Memory B cell (primary cell): ENCODE measurements at regions not wholly inside any gene's neighbourhood (a gene's known extent, or its start where the extent isn't known, plus 50 kb on each side); places are given as distances from the start of the nearest gene placed in this dataset.
"Not testable (repeated sequence)": the region's sequence is repeated elsewhere in the genome, so short reads cannot be mapped to it uniquely, and the experiment has no call there.

ENCODE experiments used
- ATAC-seq: fragments of 150-1000 bp; cut with Tn5 transposase; 2 replicates; pipeline ENCODE4 v1.10.0; 2021; ENCODE audit warnings: low read depth, mild to moderate bottlenecking, moderate library complexity
- DNase-seq, 2 donors: peaks; one replicate each; pipeline ENCODE4 v3.0.0; 2022; ENCODE audit warnings: low spot score in 2 of 2
- H3K27ac Mint-ChIP-seq: one replicate; pipeline ENCODE4 v1.8.0; 2022; ENCODE audit warnings: mild to moderate bottlenecking, moderate library complexity, mixed read lengths
- H3K27me3 Mint-ChIP-seq: one replicate; pipeline ENCODE4 v1.8.0; 2022; ENCODE audit warnings: mixed read lengths
- H3K36me3 Mint-ChIP-seq: one replicate; pipeline ENCODE4 v1.8.0; 2022; ENCODE audit warnings: mild to moderate bottlenecking, mixed read lengths
- H3K4me1 Mint-ChIP-seq: one replicate; pipeline ENCODE4 v1.8.0; 2022; ENCODE audit warnings: mixed read lengths
- H3K4me3 Mint-ChIP-seq: one replicate; pipeline ENCODE4 v1.8.0; 2022; ENCODE audit warnings: mild to moderate bottlenecking, moderate library complexity, mixed read lengths
- H3K9me3 Mint-ChIP-seq: one replicate; pipeline ENCODE4 v1.8.0; 2022; ENCODE audit warnings: mixed read lengths

- Mint-ChIP-seq H3K9me3 (peaks cover 4% of the 10 kb centered on the region), H3K36me3 (no peaks in the 10 kb centered on the region), H3K27ac (no peak overlapping the region), H3K27me3 (no peaks in the 10 kb centered on the region), H3K4me3 (no peak overlapping the region), H3K4me1 (no peaks in the 10 kb centered on the region)
- no peak for DNase-seq
- no peak for ATAC-seq
Measured at GRCh38 chr14:82987502-82988124, 1454.0 kb upstream of the SEL1L start.

GRCh38 chr14:82994547-82994946 lies 1460.9 kb upstream of the SEL1L start:
- H3K9me3 Mint-ChIP-seq, H3K27ac Mint-ChIP-seq, H3K36me3 Mint-ChIP-seq, H3K4me3 Mint-ChIP-seq, DNase-seq, ATAC-seq, H3K27me3 Mint-ChIP-seq, H3K4me1 Mint-ChIP-seq: not testable (repeated sequence)

GRCh38 chr14:82999802-83000201 lies 1466.1 kb upstream of the SEL1L start:
- ATAC-seq (no peak), DNase-seq (no peak)
- Mint-ChIP-seq H3K27ac (no peak overlapping the region), H3K4me3 (no peak overlapping the region), H3K36me3 (no peaks in the 10 kb centered on the region), H3K4me1 (no peaks in the 10 kb centered on the region), H3K27me3 (no peaks in the 10 kb centered on the region), H3K9me3 (peaks cover 6% of the 10 kb centered on the region)

- H3K36me3 Mint-ChIP-seq: no peaks in the 10 kb centered on the region
- no peak for ATAC-seq
- peaks cover 10% of the 10 kb centered on the region for H3K9me3 Mint-ChIP-seq
Measured at GRCh38 chr14:83004456-83005006, 1470.9 kb upstream of the SEL1L start.

GRCh38 chr14:83006121-83006670 lies 1472.5 kb upstream of the SEL1L start:
- no peaks in the 10 kb centered on the region for H3K27me3 Mint-ChIP-seq
- DNase-seq: no peak
- peaks cover 11% of the 10 kb centered on the region for H3K9me3 Mint-ChIP-seq
- H3K27ac Mint-ChIP-seq: no peak overlapping the region
- no peaks in the 10 kb centered on the region for H3K4me1 Mint-ChIP-seq
- H3K4me3 Mint-ChIP-seq: no peak overlapping the region
- H3K36me3 Mint-ChIP-seq: no peaks in the 10 kb centered on the region
- ATAC-seq: no peak

More at GRCh38 chr14:83004456-83005006, 1470.9 kb upstream of the SEL1L start:
- DNase-seq: no peak
- H3K4me1 Mint-ChIP-seq: no peaks in the 10 kb centered on the region
- no peak overlapping the region for H3K27ac Mint-ChIP-seq
- H3K27me3 Mint-ChIP-seq: no peaks in the 10 kb centered on the region
- H3K4me3 Mint-ChIP-seq: no peak overlapping the region

GRCh38 chr14:83007052-83007451 lies 1473.4 kb upstream of the SEL1L start:
- ATAC-seq, H3K27ac Mint-ChIP-seq, H3K4me1 Mint-ChIP-seq, H3K4me3 Mint-ChIP-seq, DNase-seq, H3K36me3 Mint-ChIP-seq, H3K27me3 Mint-ChIP-seq: not testable (repeated sequence)
- H3K9me3 Mint-ChIP-seq: peaks cover 11% of the 10 kb centered on the region

- Mint-ChIP-seq H3K4me3 (no peak overlapping the region), H3K27me3 (no peaks in the 10 kb centered on the region), H3K36me3 (no peaks in the 10 kb centered on the region), H3K27ac (no peak overlapping the region), H3K4me1 (no peaks in the 10 kb centered on the region), H3K9me3 (peaks cover 11% of the 10 kb centered on the region)
- DNase-seq (no peak), ATAC-seq (no peak)
Measured at GRCh38 chr14:83007641-83008225, 1474.1 kb upstream of the SEL1L start.

GRCh38 chr14:83017296-83017695 lies 1483.6 kb upstream of the SEL1L start:
- H3K4me3 Mint-ChIP-seq: no peak overlapping the region

GRCh38 chr14:83019744-83020414 lies 1486.2 kb upstream of the SEL1L start:
- Mint-ChIP-seq H3K4me1 (no peaks in the 10 kb centered on the region), H3K36me3 (no peaks in the 10 kb centered on the region), H3K27ac (no peak overlapping the region), H3K27me3 (no peaks in the 10 kb centered on the region), H3K9me3 (peaks cover 12% of the 10 kb centered on the region), H3K4me3 (no peak overlapping the region)
- DNase-seq (no peak), ATAC-seq (no peak)

More at GRCh38 chr14:83017296-83017695, 1483.6 kb upstream of the SEL1L start:
- no peak overlapping the region for H3K27ac Mint-ChIP-seq
- H3K36me3 Mint-ChIP-seq: no peaks in the 10 kb centered on the region
- ATAC-seq: no peak
- H3K9me3 Mint-ChIP-seq: peaks cover 17% of the 10 kb centered on the region
- no peak for DNase-seq
- H3K4me1 Mint-ChIP-seq: no peaks in the 10 kb centered on the region
- H3K27me3 Mint-ChIP-seq: no peaks in the 10 kb centered on the region

GRCh38 chr14:83021323-83021722 lies 1487.7 kb upstream of the SEL1L start:
- ATAC-seq (no peak), DNase-seq (no peak)
- Mint-ChIP-seq H3K4me1 (no peaks in the 10 kb centered on the region), H3K27me3 (no peaks in the 10 kb centered on the region), H3K27ac (no peak overlapping the region), H3K36me3 (no peaks in the 10 kb centered on the region), H3K9me3 (peaks cover 15% of the 10 kb centered on the region), H3K4me3 (no peak overlapping the region)

- no peaks in the 10 kb centered on the region for H3K36me3 Mint-ChIP-seq
- ATAC-seq: no peak
- H3K9me3 Mint-ChIP-seq: peaks cover 9% of the 10 kb centered on the region
- no peak for DNase-seq
- H3K27me3 Mint-ChIP-seq: no peaks in the 10 kb centered on the region
- H3K27ac Mint-ChIP-seq: no peak overlapping the region
- H3K4me1 Mint-ChIP-seq: no peaks in the 10 kb centered on the region
- no peak overlapping the region for H3K4me3 Mint-ChIP-seq
Measured at GRCh38 chr14:83023369-83023768, 1489.7 kb upstream of the SEL1L start.

GRCh38 chr14:83041224-83041623 lies 1507.6 kb upstream of the SEL1L start:
- H3K9me3 Mint-ChIP-seq: peaks cover 6% of the 10 kb centered on the region
- no peaks in the 10 kb centered on the region for H3K36me3 Mint-ChIP-seq
- no peaks in the 10 kb centered on the region for H3K4me1 Mint-ChIP-seq
- no peak for DNase-seq
- H3K27ac Mint-ChIP-seq: no peak overlapping the region
- H3K4me3 Mint-ChIP-seq: no peak overlapping the region
- no peaks in the 10 kb centered on the region for H3K27me3 Mint-ChIP-seq
- ATAC-seq: no peak

GRCh38 chr14:83042858-83043257 lies 1509.2 kb upstream of the SEL1L start:
- Mint-ChIP-seq H3K36me3 (no peaks in the 10 kb centered on the region), H3K4me3 (no peak overlapping the region), H3K27me3 (no peaks in the 10 kb centered on the region), H3K27ac (no peak overlapping the region), H3K4me1 (no peaks in the 10 kb centered on the region), H3K9me3 (peaks cover 5% of the 10 kb centered on the region)
- DNase-seq (no peak), ATAC-seq (no peak)

- Mint-ChIP-seq H3K4me3 (no peak overlapping the region), H3K4me1 (no peaks in the 10 kb centered on the region), H3K27ac (no peak overlapping the region), H3K27me3 (no peaks in the 10 kb centered on the region), H3K9me3 (peaks cover 4% of the 10 kb centered on the region), H3K36me3 (no peaks in the 10 kb centered on the region)
- ATAC-seq (no peak), DNase-seq (no peak)
Measured at GRCh38 chr14:83044001-83044400, 1510.3 kb upstream of the SEL1L start.
